SK-N-SH treated with all-trans-retinoic acid at 6 μM for 48 hours (cell line): ENCODE measurements at regions not wholly inside any gene's neighbourhood (a gene's known extent, or its start where the extent isn't known, plus 50 kb on each side); places are given as distances from the start of the nearest gene placed in this dataset.
"Not testable (repeated sequence)": the region's sequence is repeated elsewhere in the genome, so short reads cannot be mapped to it uniquely, and the experiment has no call there.

Experiments used
- ZC3H10 ChIP-seq: fragments of 250-450 bp; sonication (Bioruptor Pico); IDR thresholded peaks from 2 replicates; pipeline ENCODE4 v1.5.1; 2021; ENCODE audit warnings: mild to moderate bottlenecking, moderate library complexity
- ZFP3 ChIP-seq: fragments of 250-450 bp; sonication (Bioruptor Pico); IDR thresholded peaks from 2 replicates; pipeline ENCODE4 v1.5.0; 2020; ENCODE audit warnings: mild to moderate bottlenecking, moderate library complexity

GRCh38 chr4:49323573-49323940 lies 337.5 kb downstream of the CWH43 start:
- not testable (repeated sequence) for TF ChIP-seq ZFP3, ZC3H10 (CRISPR knock-in tag)
